ENCODE measurements at regions not wholly inside any gene's neighbourhood (a gene's known extent, or its start where the extent isn't known, plus 50 kb on each side); places are given as distances from the start of the nearest gene placed in this dataset.

GRCh38 chr10:36712695-36713094, 412.7 kb upstream of the ANKRD30A start:
- Histone ChIP-seq H3K27ac (no peak overlapping the region), H3K9me3 (no peaks in the 10 kb centered on the region), H3K4me3 (no peak overlapping the region), H3K36me3 (no peaks in the 10 kb centered on the region), H3K4me1 (no peaks in the 10 kb centered on the region), H3K27me3 (no peaks in the 10 kb centered on the region)
- TF ChIP-seq POLR2A (IDR thresholded peaks at IDR 0.05) (no peak), CTCF (IDR thresholded peaks at IDR 0.05) (no peak), POLR2AphosphoS5 (IDR thresholded peaks at IDR 0.05) (no peak)
- intact Hi-C loops (cut with DNase I; ENCODE audit: low total_unique reads), result no loop called here
- DNase-seq (ENCODE audit: low spot score in 2 of 2), result no peak

- intact Hi-C loops (cut with DNase I; ENCODE audit: low total_unique reads), result no loop called here
- no peaks in the 10 kb centered on the region for H3K4me1 ChIP-seq
- no peaks in the 10 kb centered on the region for H3K27me3 ChIP-seq
- no peaks in the 10 kb centered on the region for H3K9me3 ChIP-seq
- no peak overlapping the region for H3K27ac ChIP-seq
- H3K36me3 ChIP-seq, result no peaks in the 10 kb centered on the region
- DNase-seq (ENCODE audit: low spot score in 2 of 2), result no peak
- H3K4me3 ChIP-seq, result no peak overlapping the region
- no peak for TF ChIP-seq POLR2A (IDR thresholded peaks at IDR 0.05)
- TF ChIP-seq POLR2AphosphoS5 (IDR thresholded peaks at IDR 0.05), result no peak
- no peak for TF ChIP-seq CTCF (IDR thresholded peaks at IDR 0.05)
These were observed 414.0 kb upstream of the ANKRD30A start for GRCh38 chr10:36711361-36711760.

- Histone ChIP-seq H3K9me3 (peaks cover 4 to 11% of the 10 kb centered on the region in 2 donors), H3K4me3 (no peak overlapping the region), H3K27me3 (no peaks in the 10 kb centered on the region), H3K4me1 (no peaks in the 10 kb centered on the region), H3K36me3 (no peaks in the 10 kb centered on the region), H3K27ac (no peak overlapping the region)
- no peak for DNase-seq (ENCODE audit: low spot score in 2 of 2)
- TF ChIP-seq CTCF (IDR thresholded peaks at IDR 0.05), result no peak
- intact Hi-C loops (cut with DNase I; ENCODE audit: low total_unique reads), result no loop called here
These were observed 421.3 kb upstream of the ANKRD30A start for GRCh38 chr10:36704124-36704523.

- H3K27me3 ChIP-seq, result no peaks in the 10 kb centered on the region
- H3K4me3 ChIP-seq, result no peak overlapping the region
- DNase-seq (ENCODE audit: low spot score in 2 of 2), result no peak
- peaks cover 4 to 11% of the 10 kb centered on the region in 2 donors for H3K9me3 ChIP-seq
- H3K36me3 ChIP-seq, result no peaks in the 10 kb centered on the region
- TF ChIP-seq POLR2A (IDR thresholded peaks at IDR 0.05) (no peak), POLR2AphosphoS5 (IDR thresholded peaks at IDR 0.05) (no peak), CTCF (IDR thresholded peaks at IDR 0.05) (no peak)
- no peaks in the 10 kb centered on the region for H3K4me1 ChIP-seq
- H3K27ac ChIP-seq, result no peak overlapping the region
- intact Hi-C loops (cut with DNase I; ENCODE audit: low total_unique reads), result no loop called here
These were observed 422.2 kb upstream of the ANKRD30A start for GRCh38 chr10:36703179-36703578.

GRCh38 chr10:36700123-36700522, 425.3 kb upstream of the ANKRD30A start:
- no peaks in the 10 kb centered on the region for H3K4me1 ChIP-seq
- TF ChIP-seq POLR2AphosphoS5 (IDR thresholded peaks at IDR 0.05) (no peak), CTCF (IDR thresholded peaks at IDR 0.05) (no peak), POLR2A (IDR thresholded peaks at IDR 0.05) (no peak)

More at GRCh38 chr10:36700123-36700522, 425.3 kb upstream of the ANKRD30A start:
- no peak overlapping the region for H3K4me3 ChIP-seq
- no peak for DNase-seq (ENCODE audit: low spot score in 2 of 2)
- intact Hi-C loops (cut with DNase I; ENCODE audit: low total_unique reads), result no loop called here
- H3K9me3 ChIP-seq, result peaks cover 4 to 11% of the 10 kb centered on the region in 2 donors
- no peaks in the 10 kb centered on the region for H3K27me3 ChIP-seq
- H3K36me3 ChIP-seq, result no peaks in the 10 kb centered on the region
- H3K27ac ChIP-seq, result no peak overlapping the region
